ENCODE measurements at regions not wholly inside any gene's neighbourhood (a gene's known extent, or its start where the extent isn't known, plus 50 kb on each side); places are given as distances from the start of the nearest gene placed in this dataset.
"Not testable (repeated sequence)": the region's sequence is repeated elsewhere in the genome, so short reads cannot be mapped to it uniquely, and the experiment has no call there.

DNA sequence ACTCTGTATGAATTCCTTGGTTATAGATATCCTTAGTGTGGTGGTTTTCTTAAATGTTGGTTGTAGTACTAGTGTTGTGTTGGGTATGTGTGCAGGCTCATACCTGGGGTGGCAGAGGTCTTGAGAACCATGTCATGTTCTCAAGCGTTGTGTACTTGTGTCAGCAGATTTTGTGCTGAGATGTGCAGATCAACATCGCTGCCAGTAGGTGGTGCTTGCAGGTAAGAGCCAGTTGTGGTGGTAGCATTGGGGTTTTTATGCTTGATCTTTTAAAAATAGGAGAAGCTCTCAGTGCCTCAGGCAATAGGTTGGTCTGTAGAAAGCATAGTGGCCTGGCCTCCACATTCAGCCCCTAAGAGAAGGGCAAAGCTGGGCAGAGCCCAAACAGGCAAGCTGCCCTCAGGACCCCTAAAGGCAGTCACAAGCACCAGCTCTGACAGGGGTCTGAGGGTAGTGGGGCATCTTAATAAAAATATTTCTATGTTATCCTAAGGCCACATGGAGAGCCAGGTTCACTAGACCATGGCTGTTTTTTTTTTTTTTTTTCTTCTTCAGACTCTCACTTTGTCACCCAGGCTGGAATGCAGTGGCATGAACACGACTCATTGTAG lies 164.0 kb downstream of the IL20RB start:
- no peak for FAIRE-seq

DNA sequence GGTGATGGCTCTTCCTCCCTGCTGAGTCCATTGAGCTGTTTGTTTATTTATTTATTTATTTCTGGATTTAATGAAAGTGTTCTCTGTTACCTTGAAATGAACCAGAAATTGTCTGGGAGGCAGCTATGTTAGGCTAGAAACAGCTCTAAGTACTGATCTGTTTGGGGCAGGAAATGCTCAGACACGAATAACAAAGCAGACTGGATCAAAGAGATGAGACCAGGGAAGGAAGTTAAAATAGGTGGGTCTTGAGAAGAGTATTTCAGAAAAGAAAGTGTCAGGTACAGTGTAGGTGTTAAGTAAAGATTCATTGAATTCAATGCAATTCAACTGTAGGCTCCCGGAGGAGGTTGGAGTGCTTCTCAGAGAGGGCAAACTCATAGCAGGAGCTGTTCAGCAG lies 173.3 kb downstream of the IL20RB start:
- FAIRE-seq: no peak

DNA sequence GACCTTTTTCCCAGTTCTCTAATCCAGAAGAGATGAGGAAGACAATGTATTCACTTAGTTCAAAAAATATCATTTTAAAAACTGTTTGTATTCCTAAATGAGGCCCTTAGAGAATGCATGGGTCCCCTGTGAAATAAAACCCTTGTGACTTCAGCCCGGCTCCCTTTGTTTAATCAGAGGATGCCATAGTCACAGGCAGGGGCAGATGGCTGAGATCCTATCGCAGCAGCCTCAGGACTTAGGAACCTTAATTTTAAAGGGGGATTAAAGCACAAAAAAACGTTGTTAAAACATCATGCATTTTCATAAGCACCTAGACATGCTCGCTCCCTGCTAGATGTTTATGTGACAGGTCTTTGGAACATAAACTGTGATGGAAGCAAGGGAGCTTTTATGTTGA lies 176.6 kb downstream of the IL20RB start:
- no peak for FAIRE-seq

DNA sequence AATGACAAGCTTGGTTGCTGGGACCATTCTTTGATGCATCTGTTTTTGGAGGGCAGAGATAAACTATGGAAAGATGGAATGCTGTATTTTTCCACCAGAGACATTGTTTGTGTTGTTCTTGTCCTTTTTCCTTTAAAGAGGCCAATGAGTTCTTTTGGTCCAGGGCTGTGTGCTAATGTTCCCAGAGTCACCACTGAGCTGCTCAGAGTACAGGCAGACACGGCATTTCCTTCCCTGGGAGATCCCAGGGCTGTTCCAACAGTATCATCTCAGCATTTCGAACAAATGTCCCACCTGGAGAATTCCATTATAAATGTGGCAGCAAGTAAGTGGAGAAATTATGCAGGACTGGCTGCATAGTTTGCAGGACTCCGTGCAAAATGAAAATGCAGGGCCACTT lies 190.6 kb downstream of the IL20RB start:
- no peak for FAIRE-seq

DNA sequence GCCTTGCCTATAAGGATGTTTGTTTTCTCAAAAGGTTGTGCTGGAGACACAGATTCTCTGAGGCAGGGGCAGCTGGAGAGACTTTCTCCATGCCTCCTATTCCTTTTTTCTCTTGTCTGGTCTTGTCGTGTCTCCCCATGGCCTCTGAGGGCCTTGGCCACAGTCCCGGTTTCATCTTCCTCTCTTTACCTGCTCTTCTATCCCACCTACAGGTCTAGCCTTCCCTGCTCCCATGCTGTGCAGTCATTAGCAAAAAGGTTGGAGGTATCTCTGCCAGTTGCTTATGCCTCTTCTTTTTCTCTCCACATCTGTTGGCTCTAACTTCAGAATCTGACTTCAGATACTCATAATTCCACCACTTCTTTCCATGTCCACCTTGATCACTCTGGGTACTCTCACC lies 191.1 kb downstream of the IL20RB start:
- FAIRE-seq: no peak

DNA sequence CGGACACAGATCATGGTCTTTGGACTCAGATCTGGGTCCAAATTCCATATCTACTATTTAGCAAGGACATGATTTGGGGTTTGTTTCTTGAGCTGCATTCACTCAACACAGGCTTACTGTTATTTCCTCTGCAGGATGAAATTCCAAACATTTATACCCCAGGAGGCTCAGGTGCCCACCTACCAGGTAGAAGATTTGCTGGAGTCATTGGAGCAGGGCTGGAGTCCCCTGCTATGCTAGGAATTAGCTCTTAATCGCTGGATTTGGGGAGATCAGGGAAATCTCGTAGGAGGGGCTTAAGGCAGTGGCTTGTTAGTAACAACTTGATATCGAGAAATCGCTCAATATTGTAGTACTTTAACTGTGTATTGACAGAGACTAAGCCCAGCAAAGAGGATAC lies 193.0 kb downstream of the IL20RB start:
- FAIRE-seq: no peak

DNA sequence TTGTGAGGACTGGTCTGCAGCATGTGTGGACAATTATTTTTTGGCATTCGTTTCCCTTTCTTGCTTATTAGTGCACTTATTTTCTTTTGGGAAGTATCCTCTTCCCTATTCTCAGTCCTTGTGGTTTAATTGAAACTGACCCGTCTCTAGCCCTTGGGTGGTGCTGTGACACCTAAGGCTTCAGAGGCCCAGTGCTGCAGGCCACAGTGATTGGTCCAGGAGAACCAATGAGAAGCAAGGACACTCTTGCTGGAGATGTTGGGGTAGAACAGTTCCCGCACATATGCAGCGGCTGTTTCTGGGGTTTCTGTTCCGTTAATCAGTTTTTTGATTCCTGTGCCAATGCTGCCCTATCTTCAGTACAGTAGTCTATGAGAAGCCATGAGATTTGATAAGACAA lies 195.3 kb downstream of the IL20RB start:
- not testable (repeated sequence) for FAIRE-seq

DNA sequence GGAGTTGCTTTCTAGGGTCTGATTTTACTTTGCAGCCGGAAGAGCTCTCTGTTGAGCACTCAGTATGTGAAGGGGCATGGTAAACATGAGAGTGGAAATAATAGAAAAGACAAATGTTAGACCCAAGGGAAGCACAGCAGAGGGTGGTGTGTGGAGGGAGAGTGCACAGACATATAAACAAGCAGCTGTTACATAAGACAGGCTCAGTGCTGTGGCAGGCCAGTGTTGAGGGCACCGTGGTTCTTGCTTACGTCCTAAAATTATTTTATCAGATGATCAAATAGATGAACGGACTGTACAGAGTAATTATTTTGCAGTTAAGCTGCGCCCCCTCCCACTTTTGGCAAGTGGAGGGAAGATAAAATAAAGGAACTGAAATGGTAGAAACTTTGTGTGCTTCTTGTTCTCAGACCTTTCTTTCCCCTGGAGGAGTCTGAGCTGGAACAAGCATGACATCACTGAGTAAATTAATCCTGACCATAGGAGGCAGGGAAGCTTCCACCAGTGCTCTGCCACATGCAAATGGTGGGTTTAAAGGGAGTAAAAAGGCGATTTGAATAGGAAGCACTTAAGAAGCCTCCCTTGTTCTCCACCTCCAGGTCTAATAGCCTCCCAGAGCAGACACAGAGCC lies 205.6 kb downstream of the IL20RB start:
- FAIRE-seq: no peak

DNA sequence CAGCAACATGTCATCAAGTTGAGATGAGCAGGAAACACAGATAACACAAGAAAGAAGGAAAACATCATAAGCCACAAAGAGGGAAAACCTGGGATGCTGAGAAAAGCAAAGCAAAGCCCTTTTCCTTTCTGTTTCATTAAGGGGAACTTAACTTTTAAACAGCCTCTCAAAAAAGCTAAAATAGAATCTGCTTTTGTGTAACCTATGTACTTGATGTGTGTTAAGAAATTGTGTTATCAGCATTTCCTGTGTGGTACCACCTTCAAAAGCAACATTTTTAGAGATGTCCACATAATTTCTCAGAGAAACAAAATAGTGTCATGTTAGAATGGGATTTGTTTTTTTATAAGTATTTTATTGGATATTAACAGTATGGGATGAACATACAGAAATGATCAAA lies 206.2 kb downstream of the IL20RB start:
- FAIRE-seq: no peak

DNA sequence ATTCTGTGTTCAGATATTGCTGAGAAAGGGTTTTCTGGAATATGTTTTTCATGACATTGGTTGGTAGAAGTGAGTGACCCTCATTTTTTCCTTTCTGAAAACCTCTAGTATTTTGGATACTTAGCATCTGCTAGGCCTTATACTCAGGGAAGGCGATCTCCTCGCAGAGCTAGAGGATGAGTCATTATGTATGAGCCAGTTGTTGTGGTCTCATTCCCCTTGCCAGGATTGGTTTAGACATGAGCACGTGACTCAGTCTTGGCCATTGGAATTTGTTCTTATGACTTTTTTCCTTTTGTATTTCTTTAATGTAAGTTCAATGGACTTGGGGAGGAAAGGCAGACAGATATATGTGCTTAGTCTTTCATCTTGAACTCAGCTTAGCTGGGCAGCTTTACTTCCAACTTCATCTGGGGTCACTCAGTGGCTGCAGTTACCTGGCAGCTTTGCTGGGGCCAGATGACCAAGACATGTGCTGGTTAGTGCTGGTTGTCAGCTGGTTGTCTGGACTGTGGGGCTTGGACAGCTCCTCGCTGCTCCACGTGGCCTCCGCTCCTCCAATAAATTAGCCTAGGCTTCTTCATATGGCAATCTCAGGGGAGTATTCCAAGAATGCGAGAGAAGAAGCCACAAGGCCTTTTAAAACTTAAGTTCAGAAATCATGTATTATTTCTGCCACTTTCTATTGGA lies 207.5 kb downstream of the IL20RB start:
- no peak for FAIRE-seq

DNA sequence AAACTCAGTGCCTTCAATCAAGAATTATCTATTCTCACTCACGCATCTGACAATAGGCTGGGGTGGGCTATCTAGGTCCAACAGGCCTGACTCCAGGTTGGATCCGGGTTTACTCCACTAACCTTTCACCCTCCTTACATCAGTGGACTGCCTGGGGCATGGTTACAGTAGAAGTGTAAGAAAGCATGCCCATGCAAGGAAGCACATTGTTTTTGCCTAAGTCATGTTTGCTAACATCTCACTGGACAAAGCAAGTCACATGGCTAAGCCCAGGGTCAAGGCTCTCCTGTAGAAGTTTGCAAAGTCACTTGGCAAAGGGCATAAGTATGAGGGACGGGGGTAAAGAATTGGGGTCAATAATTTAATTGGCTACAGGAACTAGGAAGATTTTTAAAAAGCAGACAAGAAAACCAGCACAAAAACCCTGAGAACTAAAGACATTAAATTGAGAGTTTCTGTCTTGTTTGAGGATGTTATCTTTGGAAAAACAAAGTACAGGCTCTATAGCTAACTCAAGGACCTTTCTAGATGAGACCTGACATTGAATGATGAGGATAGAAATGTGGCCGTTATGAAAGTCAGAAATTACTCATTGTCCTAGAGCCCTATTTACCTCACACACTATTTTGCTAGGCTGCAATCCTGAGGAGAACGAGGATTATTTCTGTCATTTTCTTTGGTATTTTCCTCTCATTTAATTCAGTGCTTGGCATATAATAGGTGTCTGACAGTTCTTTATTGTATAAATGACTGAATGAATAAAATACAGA lies 214.2 kb downstream of the IL20RB start:
- no peak for FAIRE-seq

DNA sequence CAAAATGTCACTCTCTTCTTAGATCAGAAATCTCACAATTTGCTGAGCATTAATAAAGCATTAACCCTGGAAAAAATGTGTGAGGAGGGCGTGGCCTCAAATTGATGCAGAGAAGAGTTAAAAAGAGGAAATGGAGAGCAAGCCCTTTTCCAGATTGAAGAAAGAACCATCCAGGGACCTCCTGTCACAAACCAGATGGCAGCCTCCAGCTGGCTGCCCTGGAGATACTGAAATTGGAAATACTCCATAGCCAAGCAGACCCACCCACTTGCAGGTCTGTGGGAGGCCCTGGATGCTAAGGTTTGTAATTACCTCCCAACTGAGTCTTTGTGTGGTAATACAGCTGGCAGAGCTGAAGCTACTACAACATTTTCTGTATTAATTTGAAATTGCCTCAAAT lies 214.9 kb downstream of the IL20RB start:
- FAIRE-seq: no peak

DNA sequence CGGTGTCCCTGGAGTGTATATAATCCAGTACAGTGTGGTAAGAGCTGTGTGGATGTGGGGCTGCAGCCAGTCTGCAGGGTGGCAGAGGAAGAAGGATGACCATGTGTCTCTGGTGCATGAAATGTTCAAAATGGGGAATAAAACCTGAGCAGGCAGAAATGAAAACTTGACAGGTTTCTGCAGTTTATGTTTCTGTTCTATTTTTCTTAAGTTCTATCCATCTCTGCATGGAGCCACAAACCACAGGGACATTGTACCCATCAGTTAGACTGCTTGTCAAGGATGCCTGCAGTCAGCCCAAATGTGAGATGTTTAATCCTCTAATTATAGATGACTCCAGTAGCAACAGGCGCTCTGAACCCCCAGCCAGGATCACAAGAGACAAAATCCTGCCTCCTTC lies 216.7 kb downstream of the IL20RB start:
- FAIRE-seq: no peak

DNA sequence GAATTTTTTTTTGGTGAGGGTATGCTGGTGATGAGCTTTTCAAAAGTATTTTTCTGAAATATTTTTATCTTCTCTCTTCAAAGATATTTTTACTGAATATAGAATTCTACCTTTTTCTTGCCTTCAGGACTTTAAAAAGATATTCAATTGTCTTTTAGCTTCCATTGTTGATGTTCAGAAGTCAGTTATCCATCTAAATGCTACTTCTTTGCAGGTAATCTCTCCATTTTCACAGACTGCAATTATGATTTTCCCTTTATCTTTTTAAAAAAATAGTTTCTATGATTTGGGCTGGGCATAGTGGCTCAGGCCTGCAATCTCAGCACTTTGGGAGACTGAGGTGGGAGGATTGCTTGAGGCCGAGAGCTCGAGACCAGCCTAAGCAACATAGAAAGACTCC lies 222.4 kb downstream of the IL20RB start:
- FAIRE-seq: no peak

DNA sequence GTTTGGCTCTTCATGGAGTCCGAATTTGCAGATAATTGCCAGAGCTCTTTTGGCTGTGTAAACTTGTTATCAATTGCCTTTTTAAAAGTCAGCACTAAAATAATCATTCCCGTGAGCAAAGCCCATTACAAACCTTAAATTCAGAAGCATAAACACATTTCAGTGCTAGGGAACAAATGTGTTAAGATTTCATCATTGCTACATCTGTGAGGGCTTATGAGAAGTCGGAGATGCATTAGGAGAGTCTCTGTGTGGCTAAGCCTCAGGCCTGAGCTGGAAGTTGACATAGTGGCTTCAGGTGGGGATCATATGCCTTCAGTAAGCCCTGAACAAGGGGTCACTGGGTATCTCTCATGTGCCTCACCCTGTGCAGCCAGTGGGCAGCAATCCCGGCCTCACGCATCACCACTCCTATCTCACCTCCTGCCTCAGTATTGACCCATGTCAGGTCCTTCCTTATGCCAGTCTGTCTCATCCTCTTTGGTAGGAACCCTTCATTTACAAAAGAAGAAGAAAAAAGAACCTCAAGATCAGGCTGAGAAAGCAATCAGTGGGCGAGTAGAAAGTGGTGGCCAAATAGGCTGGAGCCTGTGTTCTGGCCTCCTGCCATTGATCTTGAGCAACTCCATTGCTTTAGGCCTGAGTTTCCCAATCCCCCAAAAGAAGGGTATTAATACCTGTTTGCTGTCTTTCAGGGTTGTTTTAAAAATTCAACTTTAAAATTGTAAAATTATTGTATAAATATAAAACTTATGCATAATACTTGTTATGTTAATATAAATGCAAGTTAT lies 233.5 kb downstream of the IL20RB start:
- FAIRE-seq: no peak

DNA sequence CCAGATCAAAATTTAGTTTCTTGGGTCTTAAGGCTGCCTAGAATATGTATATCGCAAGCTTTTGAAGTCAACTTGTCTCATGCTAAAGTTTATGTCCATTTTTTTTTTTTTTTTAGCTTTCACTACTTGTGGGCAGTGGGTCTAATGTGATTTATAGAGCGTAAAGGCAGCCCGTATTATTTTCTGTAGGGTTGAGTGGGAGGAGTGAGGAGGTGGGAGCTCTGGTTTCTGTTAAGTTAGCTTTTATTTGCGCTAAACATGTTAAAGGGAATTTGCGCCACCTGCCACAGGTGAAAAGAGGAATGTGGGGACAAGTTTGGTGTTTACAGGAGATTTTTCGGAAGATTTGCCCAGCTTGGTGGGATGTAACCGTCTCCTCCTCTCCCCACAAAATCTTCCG lies 234.2 kb downstream of the IL20RB start:
- no peak for FAIRE-seq

DNA sequence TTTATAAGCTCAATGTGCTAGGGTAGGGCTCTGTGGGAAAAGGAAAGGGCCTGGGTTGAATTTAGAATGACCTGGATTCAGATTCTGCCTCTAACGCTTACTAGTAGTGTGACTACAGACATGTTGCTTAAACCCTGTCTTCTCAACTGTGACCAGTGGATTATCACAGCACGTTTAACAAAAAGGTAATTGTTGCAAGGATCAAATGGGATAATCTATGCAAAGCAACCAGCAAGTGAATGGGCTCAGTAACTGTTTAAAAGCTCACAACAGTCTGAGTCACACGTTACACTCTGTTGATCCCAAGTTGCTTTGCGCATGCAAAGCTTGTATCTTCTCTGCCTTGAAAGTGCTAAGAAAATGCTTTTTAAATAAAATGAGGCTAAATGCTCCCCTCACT lies 236.5 kb downstream of the IL20RB start:
- no peak for FAIRE-seq

DNA sequence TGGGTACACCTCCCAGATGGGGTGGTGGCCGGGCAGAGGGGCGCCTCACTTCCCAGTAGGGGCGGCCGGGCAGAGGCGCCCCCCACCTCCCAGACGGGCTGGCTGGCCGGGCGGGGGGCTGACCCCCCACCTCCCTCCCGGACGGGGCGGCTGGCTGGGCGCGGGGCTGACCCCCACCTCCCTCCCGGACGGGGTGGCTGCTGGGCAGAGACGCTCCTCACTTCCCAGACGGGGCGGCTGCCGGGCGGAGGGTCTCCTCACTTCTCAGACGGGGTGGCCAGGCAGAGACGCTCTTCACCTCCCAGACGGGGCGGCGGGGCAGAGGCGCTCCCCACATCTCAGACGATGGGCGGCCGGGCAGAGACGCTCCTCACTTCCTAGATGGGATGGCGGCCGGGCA lies 240.6 kb downstream of the IL20RB start:
- FAIRE-seq: not testable (repeated sequence)

DNA sequence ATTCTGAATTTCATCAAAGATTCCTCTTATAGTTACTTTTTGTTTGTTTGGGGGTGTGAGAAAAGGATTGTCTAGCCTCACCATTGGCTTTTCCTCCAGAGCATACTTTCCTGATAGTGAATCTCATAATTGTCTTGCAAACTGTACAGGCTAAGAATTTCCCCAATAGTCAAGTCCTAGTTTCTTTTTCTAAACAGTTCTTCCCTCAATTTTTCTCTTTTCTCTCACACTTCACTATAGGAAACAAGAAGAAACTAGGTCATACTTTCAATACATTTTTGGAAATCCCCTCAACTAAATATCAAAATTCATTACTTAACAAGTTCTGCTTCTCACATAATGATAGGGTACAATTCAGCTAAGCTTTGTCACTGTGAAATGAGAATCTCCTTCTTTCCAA lies 241.9 kb downstream of the IL20RB start:
- FAIRE-seq: no peak

DNA sequence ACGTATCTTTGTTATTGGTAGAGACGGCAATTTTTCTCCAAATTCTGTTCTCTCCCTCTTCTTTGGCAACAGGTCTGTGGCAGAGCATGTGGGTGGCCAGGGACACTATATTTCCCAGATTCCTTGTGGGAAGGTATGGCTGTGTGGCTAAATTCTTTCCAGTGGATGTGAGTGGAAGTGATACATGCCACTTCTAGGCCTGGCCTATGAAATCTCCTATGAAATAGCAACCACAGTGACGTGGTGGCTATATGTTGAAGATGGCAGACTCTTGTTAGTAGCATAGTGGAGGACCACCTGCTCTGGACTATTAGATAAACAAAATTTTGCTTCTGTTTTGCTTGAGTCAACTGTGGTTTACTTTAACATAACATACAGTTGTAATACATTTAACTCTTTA lies 243.3 kb downstream of the IL20RB start:
- FAIRE-seq: no peak

DNA sequence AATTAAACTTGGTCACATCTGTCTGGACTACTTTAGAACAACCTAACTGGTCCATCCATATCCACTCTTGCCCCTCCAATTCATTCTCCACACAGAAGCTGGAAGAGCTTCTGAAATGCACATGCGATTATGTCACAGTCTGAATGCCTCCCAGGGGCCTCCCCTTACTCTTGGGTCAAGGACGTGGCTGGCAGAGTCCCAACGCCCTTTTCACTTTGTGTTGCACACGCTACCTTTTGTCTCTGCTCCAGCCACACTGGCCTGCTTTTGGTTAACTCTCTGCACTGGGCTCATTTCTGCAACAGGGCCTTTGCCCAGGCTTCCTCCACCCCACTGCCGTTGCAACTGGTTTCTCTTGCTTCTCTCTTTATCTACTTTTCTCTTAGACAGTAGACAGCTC lies 245.2 kb downstream of the IL20RB start:
- FAIRE-seq: no peak

DNA sequence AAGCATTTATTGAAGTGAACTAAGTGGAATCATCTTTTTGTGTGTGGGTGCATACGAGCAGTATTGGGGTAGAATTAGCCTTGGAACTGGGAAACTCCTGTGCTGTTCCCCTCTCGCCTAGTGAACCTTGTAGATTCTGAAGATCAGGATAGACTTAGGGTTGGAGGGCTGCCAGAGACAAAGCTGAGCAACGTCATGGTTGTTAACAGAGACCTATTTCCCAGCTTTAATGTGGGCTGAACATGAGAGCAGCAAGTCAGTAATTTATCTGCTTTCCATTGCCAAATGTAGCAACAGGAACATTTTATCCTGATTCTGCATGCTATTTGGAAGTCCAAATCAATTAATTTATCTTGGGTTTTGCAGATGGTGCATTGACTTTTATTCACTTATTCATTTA lies 246.6 kb downstream of the IL20RB start:
- no peak for FAIRE-seq
